Lower leg skin (tissue), 3 donors: ENCODE measurements at regions not wholly inside any gene's neighbourhood (a gene's known extent, or its start where the extent isn't known, plus 50 kb on each side); places are given as distances from the start of the nearest gene placed in this dataset.

Experiments used
- CTCF ChIP-seq, 3 donors: fragments of 450-650 bp; IDR thresholded peaks; one replicate each; pipeline ENCODE4 v1.5.1; 2016; ENCODE audit warnings: antibody characterized with exemption in 3 of 3, mild to moderate bottlenecking in 3 of 3, moderate library complexity in 2 of 3
- POLR2A ChIP-seq, 2 donors: fragments of 450-650 bp; IDR thresholded peaks; one replicate each; pipeline ENCODE4 v1.6.1; 2016 to 2017; ENCODE audit warnings: antibody characterized with exemption in 2 of 2, mild to moderate bottlenecking in 1 of 2, moderate library complexity in 1 of 2

- TF ChIP-seq CTCF (IDR thresholded peaks at IDR 0.05): no peak
- no peak for TF ChIP-seq POLR2A (IDR thresholded peaks at IDR 0.05)
Observed at GRCh38 chr1:173269490-173270230, 62.5 kb upstream of the TNFSF4 start.
